ENCODE measurements at regions not wholly inside any gene's neighbourhood (a gene's known extent, or its start where the extent isn't known, plus 50 kb on each side); places are given as distances from the start of the nearest gene placed in this dataset.
"Not testable (repeated sequence)": the region's sequence is repeated elsewhere in the genome, so short reads cannot be mapped to it uniquely, and the experiment has no call there.

- TF ChIP-seq CTCF (IDR thresholded peaks at IDR 0.05); POLR2A (IDR thresholded peaks at IDR 0.05; ENCODE audit: low read depth): not testable (repeated sequence)
Observed at GRCh38 chrX:909068-909467, 278.5 kb downstream of the SHOX start.

Measured in esophagus muscularis mucosa (tissue), 3 donors.